Smooth muscle cell (in vitro differentiated cells): ENCODE measurements at regions not wholly inside any gene's neighbourhood (a gene's known extent, or its start where the extent isn't known, plus 50 kb on each side); places are given as distances from the start of the nearest gene placed in this dataset.

Experiments used
- DNase-seq: peaks from one replicate; lab custom pipeline; 2025; ENCODE audit not compliant: unreplicated experiment; lab: John Stamatoyannopoulos, UW
- H2AFZ ChIP-seq: fragments of 200-600 bp; sonication (generic); 2 replicates; pipeline ENCODE4 v1.6.0; 2016; ENCODE audit warnings: antibody characterized with exemption, low read depth, mild to moderate bottlenecking
- H3F3A ChIP-seq: fragments of 200-600 bp; sonication (generic); 2 replicates; pipeline ENCODE4 v1.6.0; 2017; ENCODE audit warnings: antibody characterized with exemption, low read depth
- H3K27ac ChIP-seq: fragments of 200-600 bp; sonication (generic); 2 replicates; pipeline ENCODE4 v1.5.1; 2016; ENCODE audit warnings: low read depth, mild to moderate bottlenecking
- H3K27me3 ChIP-seq: fragments of 200-600 bp; sonication (generic); 2 replicates; pipeline ENCODE4 v1.6.1; 2016; ENCODE audit warnings: low read depth, mild to moderate bottlenecking
- H3K36me3 ChIP-seq: fragments of 200-600 bp; sonication (generic); 2 replicates; pipeline ENCODE4 v1.5.1; 2016; ENCODE audit warnings: low read depth
- H3K4me1 ChIP-seq: fragments of 200-600 bp; sonication (generic); 2 replicates; pipeline ENCODE4 v1.5.1; 2016; ENCODE audit warnings: low read depth
- H3K4me2 ChIP-seq: fragments of 200-600 bp; sonication (generic); 2 replicates; pipeline ENCODE4 v1.6.0; 2016; ENCODE audit warnings: mild to moderate bottlenecking
- H3K4me3 ChIP-seq: fragments of 200-600 bp; sonication (generic); 2 replicates; pipeline ENCODE4 v1.5.1; 2016; ENCODE audit warnings: mild to moderate bottlenecking
- H3K79me2 ChIP-seq: fragments of 200-600 bp; sonication (generic); 2 replicates; pipeline ENCODE4 v1.6.0; 2016; ENCODE audit warnings: low read depth, mild to moderate bottlenecking
- H3K9ac ChIP-seq: fragments of 200-600 bp; sonication (generic); 2 replicates; pipeline ENCODE4 v1.6.0; 2016; ENCODE audit warnings: low read depth
- H3K9me3 ChIP-seq: fragments of 200-600 bp; sonication (generic); replicated peaks from 2 replicates; pipeline ENCODE4 v1.5.1; 2016; ENCODE audit warnings: low read depth
- H4K20me1 ChIP-seq: fragments of 200-600 bp; sonication (generic); 2 replicates; pipeline ENCODE4 v1.6.0; 2016; ENCODE audit warnings: low read depth
- CTCF ChIP-seq: fragments of 200-600 bp; sonication (generic); IDR thresholded peaks from 2 replicates; pipeline ENCODE4 v1.5.1; 2017; ENCODE audit warnings: borderline replicate concordance, mild to moderate bottlenecking, antibody characterized with exemption; ENCODE audit not compliant: insufficient read depth, poor library complexity, severe bottlenecking
- WGBS: methylation state at CpG from one replicate; pipeline ENCODE4 v1.1.7; 2016; ENCODE audit warnings: low lambda C conversion rate; 5-methylcytosine and 5-hydroxymethylcytosine counted together

DNA sequence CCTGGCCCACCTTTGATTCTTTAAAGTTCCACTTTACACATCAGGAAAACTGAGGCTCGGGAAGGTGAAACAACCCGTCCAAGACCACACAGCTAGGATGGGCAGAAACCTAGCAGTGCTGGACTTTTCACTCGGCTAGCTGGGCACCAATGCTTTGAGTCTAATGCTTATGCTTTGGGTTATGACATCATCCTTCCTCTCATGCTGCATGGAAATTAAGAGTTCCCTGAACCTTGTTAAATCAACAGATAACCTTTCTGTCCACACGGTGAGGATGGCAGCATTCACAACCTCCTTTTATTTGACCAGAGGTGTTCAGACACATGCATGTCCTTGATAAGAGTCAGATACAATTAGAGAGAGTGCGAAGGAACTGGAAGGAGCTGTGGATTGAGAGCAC lies 138.4 kb downstream of the UQCRFS1 start:
- Histone ChIP-seq H3K4me3 (no peak overlapping the region), H3K9ac (no peak overlapping the region), H3F3A (no peaks in the 10 kb centered on the region), H4K20me1 (no peaks in the 10 kb centered on the region), H3K4me2 (no peak overlapping the region), H3K27me3 (no peaks in the 10 kb centered on the region), H3K9me3 (no peaks in the 10 kb centered on the region), H2AFZ (no peak overlapping the region), H3K4me1 (peaks cover 2% of the 10 kb centered on the region), H3K36me3 (no peaks in the 10 kb centered on the region), H3K27ac (no peak overlapping the region), H3K79me2 (no peaks in the 10 kb centered on the region)
- TF ChIP-seq CTCF = no peak
- 85% methylated on average over 5 of the region's 5 CpGs for WGBS
- no peak for DNase-seq

GRCh38 chr19:29067831-29068230 lies 145.1 kb downstream of the UQCRFS1 start:
- no peaks in the 10 kb centered on the region for H3F3A ChIP-seq
- no peaks in the 10 kb centered on the region for H3K79me2 ChIP-seq
- no peak overlapping the region for H2AFZ ChIP-seq
- H3K4me2 ChIP-seq = no peak overlapping the region
- DNase-seq = no peak
- WGBS = 88% methylated on average over 2 of the region's 2 CpGs
- H4K20me1 ChIP-seq = no peaks in the 10 kb centered on the region
- no peaks in the 10 kb centered on the region for H3K9me3 ChIP-seq
- no peak overlapping the region for H3K27ac ChIP-seq
- no peaks in the 10 kb centered on the region for H3K36me3 ChIP-seq
- no peak overlapping the region for H3K4me3 ChIP-seq
- H3K27me3 ChIP-seq = no peaks in the 10 kb centered on the region
- peaks cover 2% of the 10 kb centered on the region for H3K4me1 ChIP-seq
- H3K9ac ChIP-seq = no peak overlapping the region
- no peak for TF ChIP-seq CTCF

DNA sequence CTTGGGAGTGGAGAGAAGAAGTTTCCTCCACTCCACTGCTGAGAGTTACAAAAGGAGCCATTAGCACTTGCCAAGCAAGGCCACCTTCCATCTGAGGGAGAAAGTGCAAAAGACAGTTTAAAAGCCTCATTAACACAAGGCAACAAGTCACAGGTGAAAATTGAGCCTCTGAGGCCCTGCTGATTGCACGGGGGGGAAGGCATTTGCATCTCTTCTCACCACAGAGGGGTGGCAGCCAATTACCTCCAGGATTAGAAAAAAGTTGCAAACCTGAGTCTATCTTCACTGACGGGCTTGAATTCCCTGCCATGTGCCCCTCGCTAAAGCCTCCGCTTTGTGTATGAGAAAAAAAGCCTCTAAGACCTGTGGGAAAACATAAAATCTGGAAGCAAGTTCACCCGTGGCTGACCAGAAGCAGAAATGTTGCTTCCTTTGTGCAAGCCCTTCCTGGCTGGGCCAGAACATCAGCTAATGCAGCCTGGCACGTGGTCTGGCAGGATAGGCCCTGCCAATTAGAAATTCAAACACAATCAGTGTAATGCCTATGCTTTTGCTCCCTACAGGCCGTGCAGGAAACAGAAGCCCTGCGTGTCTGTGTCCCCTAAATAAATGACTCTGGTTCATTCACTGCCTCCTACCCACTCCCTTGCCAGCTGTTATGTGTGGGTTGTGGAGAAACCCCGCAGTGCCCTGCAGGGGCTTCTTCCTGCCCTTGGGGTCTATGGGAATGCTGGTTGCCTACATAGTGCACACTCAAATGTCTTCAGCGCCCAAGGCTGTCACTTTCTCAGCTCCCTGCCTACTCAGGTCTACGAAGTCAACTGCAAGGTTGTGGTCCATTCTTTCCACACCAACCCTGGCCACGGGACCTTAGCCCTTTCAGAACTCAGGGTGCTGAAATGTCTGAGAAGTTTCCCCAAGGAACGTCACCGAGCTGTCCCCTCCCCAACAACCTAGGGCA lies 150.2 kb downstream of the UQCRFS1 start:
- no peak for DNase-seq
- Histone ChIP-seq H3K27me3 (no peaks in the 10 kb centered on the region), H3K4me3 (no peak overlapping the region), H3K79me2 (no peaks in the 10 kb centered on the region), H2AFZ (no peak overlapping the region), H3F3A (no peaks in the 10 kb centered on the region), H3K27ac (no peak overlapping the region), H4K20me1 (no peaks in the 10 kb centered on the region), H3K9me3 (no peaks in the 10 kb centered on the region), H3K9ac (no peak overlapping the region), H3K4me1 (peaks cover 9% of the 10 kb centered on the region), H3K36me3 (no peaks in the 10 kb centered on the region), H3K4me2 (no peak overlapping the region)
- WGBS = 61% methylated on average over 14 of the region's 14 CpGs
- no peak for TF ChIP-seq CTCF
